Central memory CD4-positive, alpha-beta T cell (primary cell): ENCODE measurements at regions not wholly inside any gene's neighbourhood (a gene's known extent, or its start where the extent isn't known, plus 50 kb on each side); places are given as distances from the start of the nearest gene placed in this dataset.
"Not testable (repeated sequence)": the region's sequence is repeated elsewhere in the genome, so short reads cannot be mapped to it uniquely, and the experiment has no call there.

Experiments used
- DNase-seq: peaks from one replicate; pipeline ENCODE4 v3.0.0; 2022

DNA sequence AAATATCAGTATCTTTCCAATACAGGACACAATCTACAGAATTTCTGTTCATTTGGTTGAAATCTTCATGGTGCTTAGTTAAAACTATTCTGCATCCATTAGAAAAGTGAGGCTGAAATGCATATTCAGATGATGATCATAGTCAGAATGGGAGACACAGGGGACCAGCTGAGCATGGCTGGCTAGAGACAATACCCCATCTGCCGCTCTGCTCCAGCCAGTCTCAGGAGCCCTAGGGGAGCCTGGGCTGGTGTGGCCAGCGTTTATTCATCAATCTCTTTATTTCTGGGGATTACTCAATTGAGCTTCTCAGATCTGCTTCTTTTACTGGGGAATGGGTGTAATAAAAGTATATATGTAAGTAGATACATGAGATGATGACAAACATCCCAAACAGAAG lies 470.9 kb upstream of the CDIN1 start:
- DNase-seq, result no peak

GRCh38 chr15:36109943-36110658 lies 469.3 kb upstream of the CDIN1 start:
- no peak for DNase-seq

- DNase-seq, result no peak
Measured at GRCh38 chr15:36110659-36110993, 468.8 kb upstream of the CDIN1 start.

DNA sequence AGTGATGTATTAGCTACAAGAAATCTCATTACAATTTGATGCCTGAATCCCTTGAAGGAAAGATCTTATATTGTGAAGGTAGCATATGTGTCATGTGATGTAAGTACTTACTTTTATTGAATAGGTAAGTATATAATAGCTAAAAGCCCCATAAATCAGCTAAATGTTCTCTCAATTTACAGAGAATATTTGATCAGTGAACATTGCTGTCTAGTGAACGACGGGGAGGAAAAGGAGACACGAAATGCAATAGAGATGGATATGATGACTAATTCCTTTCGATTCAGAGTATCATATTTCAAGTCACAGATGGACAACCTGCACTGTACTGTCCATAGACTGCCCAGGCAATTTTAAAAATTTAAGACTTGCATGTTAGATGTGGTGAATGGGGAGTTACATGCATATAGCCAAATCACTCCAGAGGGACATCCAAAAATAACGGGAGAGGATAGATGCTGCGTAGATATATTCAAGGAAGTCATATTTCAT lies 462.1 kb upstream of the CDIN1 start:
- no peak for DNase-seq

- DNase-seq, result no peak
Measured at GRCh38 chr15:36126194-36126593, 453.2 kb upstream of the CDIN1 start.

DNA sequence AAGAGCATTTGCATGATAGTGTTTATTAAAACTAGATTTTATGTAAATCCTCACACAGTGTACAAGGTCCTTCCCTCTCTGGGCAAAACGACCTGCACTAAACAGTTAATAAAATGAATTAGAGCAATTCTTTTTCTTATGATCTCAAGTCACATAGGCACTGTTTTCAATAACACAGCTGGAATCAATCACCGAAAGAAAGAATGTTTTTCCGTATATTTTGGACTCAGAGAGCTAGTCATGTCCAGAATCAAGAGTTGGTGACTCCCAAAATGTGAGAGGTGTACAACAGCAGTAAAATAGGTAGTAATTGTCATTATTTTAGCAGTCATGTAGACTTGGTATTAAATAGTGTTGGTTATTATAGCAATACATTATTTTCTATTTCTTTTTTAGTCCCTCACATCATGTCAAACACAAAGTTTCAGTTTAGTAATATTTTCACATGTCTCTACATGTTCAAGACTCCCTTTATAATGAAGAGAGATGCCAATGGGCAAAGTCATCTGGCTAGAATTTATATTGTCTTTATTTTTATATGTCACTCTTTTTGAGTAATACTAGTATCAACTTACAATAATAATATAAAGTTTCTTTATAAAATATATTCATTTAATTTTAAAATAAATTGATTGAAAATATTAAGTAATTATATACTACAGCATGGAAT lies 448.6 kb upstream of the CDIN1 start:
- DNase-seq, result no peak

GRCh38 chr15:36133742-36134141 lies 445.7 kb upstream of the CDIN1 start:
- no peak for DNase-seq

DNA sequence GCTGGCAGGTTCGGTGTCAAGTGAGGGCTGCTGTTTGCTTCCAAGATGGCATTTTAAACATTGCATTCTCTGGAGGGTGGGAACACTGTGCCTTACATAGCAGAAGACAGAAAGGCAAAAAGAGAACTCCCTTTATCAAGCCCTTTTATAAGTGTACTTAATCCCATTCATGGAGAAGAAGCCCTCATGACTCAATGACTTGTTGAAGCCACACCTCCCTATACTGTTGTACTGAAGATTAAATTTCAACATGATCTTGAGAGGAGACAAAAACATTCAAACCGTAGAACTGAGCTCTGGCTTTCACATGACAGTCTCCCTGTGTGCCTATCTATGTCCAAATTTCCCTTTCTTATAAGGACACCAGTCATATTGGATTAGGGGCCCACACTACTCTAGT lies 443.4 kb upstream of the CDIN1 start:
- no peak for DNase-seq

DNA sequence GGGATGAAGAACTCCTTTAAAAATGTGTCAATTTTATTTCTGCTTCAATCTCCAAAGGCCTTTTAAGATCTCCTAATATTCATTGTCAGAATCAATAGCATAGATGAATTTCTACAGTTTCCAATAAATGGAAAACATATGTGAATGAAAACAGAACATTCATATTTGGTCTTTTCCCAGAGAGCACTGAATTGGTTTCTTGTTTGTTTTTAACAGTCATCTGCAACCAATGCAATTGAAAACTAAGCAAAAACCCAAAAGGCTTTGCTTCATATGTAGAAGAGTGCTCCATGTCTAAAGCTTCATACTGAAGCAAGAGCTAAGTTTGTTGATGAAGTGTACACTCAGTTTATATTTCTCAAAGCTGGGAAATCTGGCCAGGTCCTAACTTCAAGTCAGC lies 426.5 kb upstream of the CDIN1 start:
- DNase-seq, result no peak

GRCh38 chr15:36156879-36157427 lies 422.5 kb upstream of the CDIN1 start:
- DNase-seq, result no peak

DNA sequence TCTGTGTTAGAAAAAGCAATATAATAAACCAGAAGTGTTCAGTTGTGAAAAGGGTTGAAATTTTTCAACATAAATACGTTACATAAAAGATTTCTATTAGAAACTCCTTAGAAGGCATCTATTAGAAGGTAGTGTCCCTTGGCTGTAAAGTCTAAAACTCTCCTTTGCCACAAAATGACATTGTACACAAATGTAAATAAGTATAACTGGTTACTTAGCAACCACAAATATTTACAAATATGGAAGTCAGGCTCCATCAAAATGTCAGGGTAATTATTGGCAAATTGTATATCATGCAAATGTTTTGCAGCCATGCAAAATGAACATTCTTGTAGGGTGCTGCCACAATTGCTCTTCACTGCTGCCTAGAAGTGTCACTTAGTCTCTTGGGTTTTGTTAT lies 419.1 kb upstream of the CDIN1 start:
- DNase-seq, result no peak

DNA sequence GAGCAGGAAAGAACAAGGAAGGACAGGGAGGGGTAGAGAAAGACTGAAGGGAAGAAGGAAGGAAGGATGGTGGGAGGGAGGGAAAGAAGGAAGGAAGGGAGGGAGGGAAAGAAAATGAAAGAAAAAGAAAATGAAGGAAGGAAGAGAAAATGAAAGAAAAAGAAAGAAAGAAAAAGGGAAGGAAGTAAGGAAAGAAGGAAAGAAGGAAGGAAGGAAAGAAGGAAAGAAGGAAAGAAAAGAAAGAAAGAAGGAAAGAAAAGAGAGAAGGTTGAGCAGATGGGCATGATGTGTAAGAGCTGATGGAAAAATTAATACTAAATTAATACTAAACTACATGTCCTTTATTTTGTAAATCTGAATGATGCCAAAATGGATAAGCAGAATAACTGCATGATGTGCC lies 418.3 kb upstream of the CDIN1 start:
- no peak for DNase-seq

- no peak for DNase-seq
Measured at GRCh38 chr15:36161771-36162212, 417.6 kb upstream of the CDIN1 start.

GRCh38 chr15:36163983-36164382 lies 415.4 kb upstream of the CDIN1 start:
- not testable (repeated sequence) for DNase-seq

DNA sequence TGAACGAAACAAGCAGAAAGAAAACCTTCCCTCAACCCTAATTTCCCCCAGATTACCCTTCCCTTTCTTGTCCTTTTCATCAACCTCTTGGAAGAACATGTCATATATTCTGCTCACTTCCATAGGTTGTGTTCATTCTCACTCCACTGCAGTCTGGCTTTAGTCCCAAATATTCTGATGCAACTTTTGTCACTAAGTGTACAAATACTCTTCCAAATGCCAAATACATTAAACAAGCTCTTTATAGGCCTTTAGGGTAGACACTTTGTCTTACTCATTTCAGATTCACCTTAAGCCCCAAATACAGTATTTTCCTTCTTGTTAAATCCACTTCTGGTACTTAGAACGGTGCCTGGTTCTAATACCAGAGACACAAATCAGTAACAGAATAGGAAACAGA lies 406.5 kb upstream of the CDIN1 start:
- DNase-seq, result no peak

- DNase-seq, result no peak
Measured at GRCh38 chr15:36175186-36175740, 404.2 kb upstream of the CDIN1 start.

- DNase-seq, result no peak
Measured at GRCh38 chr15:36175741-36176291, 403.6 kb upstream of the CDIN1 start.

DNA sequence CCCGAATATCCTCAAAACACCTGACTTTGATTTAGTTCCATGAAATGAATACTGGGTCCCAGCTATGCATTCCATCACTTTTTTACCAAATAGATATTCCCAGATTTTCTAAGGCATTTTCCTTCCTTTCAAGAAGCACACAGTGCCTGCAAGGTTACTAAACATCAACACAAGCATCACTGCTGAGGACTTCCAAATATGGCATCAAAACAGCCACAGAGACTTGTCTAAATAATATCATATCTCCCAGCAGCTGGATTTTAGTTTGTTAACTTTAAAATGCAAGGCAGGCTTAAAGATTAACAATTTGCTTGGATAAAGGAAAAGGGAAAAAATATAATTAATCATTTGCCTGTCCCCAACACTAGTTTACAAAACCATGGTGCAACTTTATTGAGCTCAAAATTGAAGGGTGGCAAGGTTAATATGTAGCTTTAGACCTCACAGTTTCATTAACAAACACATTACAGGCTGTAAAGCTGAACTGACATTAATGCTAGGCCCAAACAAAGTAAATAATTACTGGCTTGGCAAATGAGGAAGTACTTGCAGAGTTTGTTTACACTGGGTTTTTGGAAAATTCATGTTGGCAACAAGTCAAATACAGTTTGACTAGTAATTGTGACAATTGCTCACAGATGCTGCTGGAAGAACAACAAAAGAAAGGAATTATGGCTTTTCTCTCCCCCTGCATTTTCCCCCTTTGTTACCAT lies 401.7 kb upstream of the CDIN1 start:
- DNase-seq, result no peak

- DNase-seq, result no peak
Measured at GRCh38 chr15:36178303-36178633, 401.2 kb upstream of the CDIN1 start.

- no peak for DNase-seq
Measured at GRCh38 chr15:36183201-36183600, 396.2 kb upstream of the CDIN1 start.

- DNase-seq, result no peak
Measured at GRCh38 chr15:36185438-36185837, 394.0 kb upstream of the CDIN1 start.

DNA sequence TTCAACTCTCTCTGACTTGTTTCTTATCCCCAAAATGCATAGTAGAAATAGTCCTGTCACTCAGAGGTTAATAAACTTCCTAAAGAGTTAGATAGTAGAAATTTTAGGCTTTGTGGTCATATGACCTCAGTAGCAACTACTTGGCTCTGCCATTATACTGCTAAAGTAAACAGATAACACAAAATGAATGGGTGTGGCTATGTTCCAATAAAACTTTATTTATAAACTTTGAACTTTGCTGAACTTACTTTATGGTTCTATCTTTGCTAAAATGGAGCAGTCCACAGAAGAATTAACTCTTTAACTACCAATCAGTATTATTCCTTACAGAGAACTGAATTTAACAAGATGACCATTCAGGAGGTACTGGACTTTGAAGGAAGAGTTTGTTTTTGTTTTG lies 393.6 kb upstream of the CDIN1 start:
- DNase-seq, result no peak

DNA sequence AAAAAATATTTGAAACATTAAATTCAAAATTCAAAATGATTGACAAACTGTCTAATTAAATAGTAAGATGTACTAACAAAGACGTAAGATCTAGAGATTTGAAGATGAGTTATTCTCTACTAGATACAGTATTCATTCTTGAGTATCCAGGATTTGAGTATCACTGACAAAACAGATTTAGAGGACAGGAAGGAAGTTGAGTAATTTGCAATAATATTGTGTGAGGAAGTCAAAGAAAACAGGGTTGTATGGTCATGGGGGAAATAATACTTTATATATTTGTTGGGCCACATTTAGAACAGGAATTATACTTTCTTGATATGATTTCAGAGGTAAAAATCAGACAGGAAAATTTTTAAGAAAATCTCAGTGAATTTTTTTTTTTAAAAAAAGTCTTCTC lies 393.1 kb upstream of the CDIN1 start:
- no peak for DNase-seq
